Ovary (tissue), 3 donors: ENCODE measurements at regions not wholly inside any gene's neighbourhood (a gene's known extent, or its start where the extent isn't known, plus 50 kb on each side); places are given as distances from the start of the nearest gene placed in this dataset.

Experiments used
- CTCF ChIP-seq, 3 donors: fragments of 450-650 bp in 2 of 3; fragments of 200-600 bp in 1 of 3; IDR thresholded peaks; one replicate each; pipeline versions ENCODE4 v1.5.1 to v1.8.0; 2016 to 2022; ENCODE audit warnings: antibody characterized with exemption in 3 of 3, mild to moderate bottlenecking in 1 of 3
- EP300 ChIP-seq: sonication (generic); formaldehyde crosslinking; IDR thresholded peaks from one replicate; pipeline ENCODE4 v1.6.1; 2017; ENCODE audit warnings: antibody characterized with exemption
- POLR2A ChIP-seq: fragments of 450-650 bp; IDR thresholded peaks from one replicate; pipeline ENCODE4 v1.6.1; 2017; ENCODE audit warnings: antibody characterized with exemption, mild to moderate bottlenecking, moderate library complexity
- donor health status: DM: no; HTN: no; CAD: no.

- TF ChIP-seq CTCF (IDR thresholded peaks at IDR 0.05) (no peak), POLR2A (no peak), EP300 (no peak)
Observed at GRCh38 chr4:101630319-101630986, 160.1 kb upstream of the BANK1 start.
